ENCODE measurements at regions not wholly inside any gene's neighbourhood (a gene's known extent, or its start where the extent isn't known, plus 50 kb on each side); places are given as distances from the start of the nearest gene placed in this dataset.

GRCh38 chr10:120963594-120964220 is 112.5 kb downstream of the WDR11 start:
- H3K4me2 ChIP-seq (ENCODE audit: low read depth, low read length, poor library complexity, severe bottlenecking): no peak overlapping the region
- H3K36me3 ChIP-seq (ENCODE audit: insufficient read depth, low read length): no peaks in the 10 kb centered on the region
- no peaks in the 10 kb centered on the region for H3K27me3 ChIP-seq (ENCODE audit: insufficient read depth, low read length, poor library complexity, severe bottlenecking)
- H4K20me1 ChIP-seq (ENCODE audit: insufficient read depth, low read length, poor library complexity, severe bottlenecking): no peaks in the 10 kb centered on the region
- TF ChIP-seq EZH2phosphoT487 (IDR thresholded peaks at IDR 0.05; ENCODE audit: borderline replicate concordance): no peak
- no peak for TF ChIP-seq CTCF (conservative IDR thresholded peaks at IDR 0.05; ENCODE audit: low read length)
- H3K9ac ChIP-seq (ENCODE audit: low read depth, low read length, poor library complexity, severe bottlenecking): no peak overlapping the region
- H2AFZ ChIP-seq (ENCODE audit: low read length): no peak overlapping the region
- no peaks in the 10 kb centered on the region for H3K9me2 ChIP-seq (replicated peaks; ENCODE audit: low read depth, low read length)
- no peaks in the 10 kb centered on the region for H3K9me3 ChIP-seq (ENCODE audit: insufficient read depth, low read depth, low read length)
- H3F3A ChIP-seq (ENCODE audit: low read depth): no peaks in the 10 kb centered on the region
- no peak overlapping the region for H3K4me3 ChIP-seq (ENCODE audit: low read length, poor library complexity, severe bottlenecking)
- no peaks in the 10 kb centered on the region for H3K79me2 ChIP-seq (ENCODE audit: insufficient read depth, low read length)
- H3K4me1 ChIP-seq (ENCODE audit: insufficient read depth, low read length, poor library complexity, severe bottlenecking): no peaks in the 10 kb centered on the region

DNA sequence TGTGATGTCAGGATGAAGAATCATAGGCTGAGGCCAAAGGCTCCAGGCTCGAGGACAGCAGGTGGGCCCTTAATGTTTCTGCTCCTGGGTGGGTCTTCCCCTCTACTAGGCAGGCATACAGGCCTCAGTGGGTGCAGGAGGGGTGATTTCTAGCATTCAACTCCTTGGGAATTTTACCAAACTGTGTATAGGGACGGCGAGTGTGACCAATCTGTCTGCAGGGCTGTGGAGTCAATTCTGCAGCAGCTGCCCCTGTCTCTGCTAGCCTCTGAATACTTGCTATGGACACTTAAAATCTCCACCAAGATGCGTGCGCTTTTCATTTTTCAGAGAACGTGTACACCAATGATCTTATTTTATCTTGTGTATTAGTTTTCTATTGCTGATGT is 115.5 kb downstream of the WDR11 start:
- Histone ChIP-seq H3K9ac (ENCODE audit: low read depth, low read length, poor library complexity, severe bottlenecking) (no peak overlapping the region), H4K20me1 (ENCODE audit: insufficient read depth, low read length, poor library complexity, severe bottlenecking) (no peaks in the 10 kb centered on the region), H3K36me3 (ENCODE audit: insufficient read depth, low read length) (no peaks in the 10 kb centered on the region), H3K79me2 (ENCODE audit: insufficient read depth, low read length) (no peaks in the 10 kb centered on the region), H3K9me3 (ENCODE audit: insufficient read depth, low read depth, low read length) (no peaks in the 10 kb centered on the region), H2AFZ (ENCODE audit: low read length) (no peak overlapping the region), H3K27me3 (ENCODE audit: insufficient read depth, low read length, poor library complexity, severe bottlenecking) (no peaks in the 10 kb centered on the region), H3F3A (ENCODE audit: low read depth) (no peaks in the 10 kb centered on the region), H3K4me3 (ENCODE audit: low read length, poor library complexity, severe bottlenecking) (no peak overlapping the region), H3K4me2 (ENCODE audit: low read depth, low read length, poor library complexity, severe bottlenecking) (no peak overlapping the region), H3K4me1 (ENCODE audit: insufficient read depth, low read length, poor library complexity, severe bottlenecking) (no peaks in the 10 kb centered on the region), H3K9me2 (replicated peaks; ENCODE audit: low read depth, low read length) (no peaks in the 10 kb centered on the region)
- TF ChIP-seq EZH2phosphoT487 (IDR thresholded peaks at IDR 0.05; ENCODE audit: borderline replicate concordance): no peak
- no peak for TF ChIP-seq CTCF (conservative IDR thresholded peaks at IDR 0.05; ENCODE audit: low read length)

DNA sequence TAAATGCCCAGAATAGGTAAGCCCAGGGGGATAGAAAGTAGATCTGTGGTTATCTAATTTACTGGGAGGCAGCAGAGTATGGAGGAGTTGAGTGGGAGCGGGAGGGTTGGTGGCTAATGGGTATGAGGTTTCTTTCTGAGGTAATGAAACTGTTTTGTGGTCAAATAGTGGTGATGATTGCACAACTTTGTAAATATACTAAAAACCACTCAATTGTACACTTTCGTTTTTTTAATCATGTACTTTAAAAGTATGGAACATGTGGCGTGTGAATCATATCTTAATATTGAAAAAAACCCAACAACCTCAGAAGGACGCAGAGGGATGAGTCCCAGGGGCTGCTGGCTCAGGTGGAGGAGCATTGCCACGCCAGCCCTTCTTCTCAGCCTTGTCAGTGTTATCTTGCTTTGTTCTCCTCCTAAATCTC is 118.1 kb downstream of the WDR11 start:
- Histone ChIP-seq H3K4me2 (ENCODE audit: low read depth, low read length, poor library complexity, severe bottlenecking) (no peak overlapping the region), H3K9me2 (replicated peaks; ENCODE audit: low read depth, low read length) (no peaks in the 10 kb centered on the region), H4K20me1 (ENCODE audit: insufficient read depth, low read length, poor library complexity, severe bottlenecking) (no peaks in the 10 kb centered on the region), H3F3A (ENCODE audit: low read depth) (no peaks in the 10 kb centered on the region), H2AFZ (ENCODE audit: low read length) (no peak overlapping the region), H3K36me3 (ENCODE audit: insufficient read depth, low read length) (no peaks in the 10 kb centered on the region), H3K27me3 (ENCODE audit: insufficient read depth, low read length, poor library complexity, severe bottlenecking) (no peaks in the 10 kb centered on the region), H3K79me2 (ENCODE audit: insufficient read depth, low read length) (no peaks in the 10 kb centered on the region), H3K9me3 (ENCODE audit: insufficient read depth, low read depth, low read length) (peaks cover 10% of the 10 kb centered on the region; the same call in 1 of the 2 replicates), H3K4me1 (ENCODE audit: insufficient read depth, low read length, poor library complexity, severe bottlenecking) (no peaks in the 10 kb centered on the region), H3K9ac (ENCODE audit: low read depth, low read length, poor library complexity, severe bottlenecking) (no peak overlapping the region), H3K4me3 (ENCODE audit: low read length, poor library complexity, severe bottlenecking) (no peak overlapping the region)
- TF ChIP-seq CTCF (conservative IDR thresholded peaks at IDR 0.05; ENCODE audit: low read length): no peak
- no peak for TF ChIP-seq EZH2phosphoT487 (IDR thresholded peaks at IDR 0.05; ENCODE audit: borderline replicate concordance)
